Tibial nerve (tissue), 4 donors: ENCODE measurements at regions not wholly inside any gene's neighbourhood (a gene's known extent, or its start where the extent isn't known, plus 50 kb on each side); places are given as distances from the start of the nearest gene placed in this dataset.

ENCODE experiments used
- DNase-seq, 2 donors: peaks; one replicate each; pipeline ENCODE4 v3.0.0-alpha.2; 2019; ENCODE audit warnings: low spot score in 2 of 2
- H3K27ac ChIP-seq, 4 donors: fragments of 200-600 bp; sonication (generic) in 3 of 4; one replicate each; pipeline ENCODE4 v1.5.1; 2017 to 2019; ENCODE audit warnings: mild to moderate bottlenecking in 1 of 4
- H3K27me3 ChIP-seq, 2 donors: fragments of 200-600 bp; sonication (generic) in 1 of 2; one replicate each; pipeline versions ENCODE4 v1.5.1 to v1.6.0; 2017 to 2019
- H3K36me3 ChIP-seq, 3 donors: fragments of 200-600 bp; sonication (generic); one replicate each; pipeline ENCODE4 v1.5.1; 2018 to 2019
- H3K4me1 ChIP-seq, 4 donors: fragments of 200-600 bp; sonication (generic) in 3 of 4; one replicate each; pipeline ENCODE4 v1.5.1; 2017 to 2019
- H3K4me3 ChIP-seq, 4 donors: fragments of 200-600 bp; sonication (generic) in 3 of 4; one replicate each; pipeline ENCODE4 v1.5.1; 2017 to 2019; ENCODE audit warnings: mild to moderate bottlenecking in 1 of 4, moderate library complexity in 1 of 4
- H3K9me3 ChIP-seq, 4 donors: fragments of 200-600 bp; sonication (generic) in 3 of 4; one replicate each; pipeline ENCODE4 v1.5.1; 2017 to 2019
- CTCF ChIP-seq, 5 experiments: fragments of 200-600 bp in 3 of 5; fragments of 450-650 bp in 2 of 5; sonication (generic) in 3 of 5; IDR thresholded peaks; one replicate each; pipeline ENCODE4 v1.5.1; 2016 to 2019; ENCODE audit warnings: antibody characterized with exemption in 5 of 5, mild to moderate bottlenecking in 3 of 5, moderate library complexity in 2 of 5
- EP300 ChIP-seq, 2 donors: sonication (generic); formaldehyde crosslinking; IDR thresholded peaks; one replicate each; pipeline ENCODE4 v1.6.1; 2017; ENCODE audit warnings: antibody characterized with exemption in 2 of 2, mild to moderate bottlenecking in 1 of 2
- POLR2A ChIP-seq, 2 donors: fragments of 450-650 bp; IDR thresholded peaks; one replicate each; pipeline ENCODE4 v1.6.1; 2017; ENCODE audit warnings: antibody characterized with exemption in 2 of 2, mild to moderate bottlenecking in 2 of 2, moderate library complexity in 2 of 2
- WGBS, 2 donors: methylation state at CpG; one replicate each; pipeline ENCODE4 v1.1.5; 2018; 5-methylcytosine and 5-hydroxymethylcytosine counted together

- no peak for TF ChIP-seq CTCF (IDR thresholded peaks at IDR 0.05)
- TF ChIP-seq EP300 (IDR thresholded peaks at IDR 0.05) = no peak
- TF ChIP-seq POLR2A (IDR thresholded peaks at IDR 0.05) = no peak
- Histone ChIP-seq H3K27me3 (no peaks in the 10 kb centered on the region), H3K9me3 (no peaks in the 10 kb centered on the region), H3K4me3 (no peak overlapping the region), H3K4me1 (peaks cover 0 to 2% (median 0%) of the 10 kb centered on the region in 4 donors), H3K36me3 (no peaks in the 10 kb centered on the region), H3K27ac (no peak overlapping the region)
- 53 to 55% methylated on average over 4 of the region's 4 CpGs for WGBS, 2 donors
- no peak for DNase-seq
Observed at GRCh38 chr2:21328177-21328576, 204.4 kb downstream of the TDRD15 start.

DNA sequence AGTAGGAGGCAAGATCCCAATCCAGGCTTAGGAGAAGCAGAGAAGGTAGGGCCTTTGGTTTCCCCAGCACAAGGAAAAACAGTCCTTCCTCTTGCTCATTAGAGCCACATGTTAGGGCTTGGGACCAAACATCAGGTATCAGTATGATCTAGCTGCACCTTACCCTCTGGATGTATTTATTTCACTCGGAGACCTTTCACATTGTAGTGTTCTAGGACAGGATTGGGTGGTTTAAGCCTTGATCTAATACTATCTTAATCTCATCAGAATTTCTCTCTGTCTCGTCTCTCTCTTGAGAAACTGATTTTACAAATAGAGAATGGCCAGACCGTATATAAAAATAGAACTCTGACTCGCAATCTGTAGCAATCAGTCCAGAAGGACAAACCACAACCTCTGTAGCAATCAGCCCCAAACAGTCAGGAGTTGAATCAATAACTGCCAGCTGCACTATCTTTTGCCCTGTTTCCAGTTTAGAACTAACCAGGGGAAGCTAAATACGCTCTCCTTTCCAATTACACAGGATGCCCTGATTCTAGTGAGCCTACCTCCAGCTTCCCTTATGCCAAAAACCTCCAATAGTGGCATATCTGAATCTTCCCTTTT, 207.1 kb downstream of the TDRD15 start:
- no peak for DNase-seq
- Histone ChIP-seq H3K27ac (no peak overlapping the region), H3K4me3 (no peak overlapping the region), H3K36me3 (no peaks in the 10 kb centered on the region), H3K9me3 (peaks cover 0 to 2% (median 0%) of the 10 kb centered on the region in 4 donors), H3K4me1 (peaks cover 0 to 3% (median 0%) of the 10 kb centered on the region in 4 donors), H3K27me3 (no peaks in the 10 kb centered on the region)
- TF ChIP-seq POLR2A (IDR thresholded peaks at IDR 0.05) (no peak), CTCF (IDR thresholded peaks at IDR 0.05) (no peak), EP300 (IDR thresholded peaks at IDR 0.05) (no peak)
- 79 to 82% methylated on average over 5 of the region's 5 CpGs for WGBS, 2 donors

DNA sequence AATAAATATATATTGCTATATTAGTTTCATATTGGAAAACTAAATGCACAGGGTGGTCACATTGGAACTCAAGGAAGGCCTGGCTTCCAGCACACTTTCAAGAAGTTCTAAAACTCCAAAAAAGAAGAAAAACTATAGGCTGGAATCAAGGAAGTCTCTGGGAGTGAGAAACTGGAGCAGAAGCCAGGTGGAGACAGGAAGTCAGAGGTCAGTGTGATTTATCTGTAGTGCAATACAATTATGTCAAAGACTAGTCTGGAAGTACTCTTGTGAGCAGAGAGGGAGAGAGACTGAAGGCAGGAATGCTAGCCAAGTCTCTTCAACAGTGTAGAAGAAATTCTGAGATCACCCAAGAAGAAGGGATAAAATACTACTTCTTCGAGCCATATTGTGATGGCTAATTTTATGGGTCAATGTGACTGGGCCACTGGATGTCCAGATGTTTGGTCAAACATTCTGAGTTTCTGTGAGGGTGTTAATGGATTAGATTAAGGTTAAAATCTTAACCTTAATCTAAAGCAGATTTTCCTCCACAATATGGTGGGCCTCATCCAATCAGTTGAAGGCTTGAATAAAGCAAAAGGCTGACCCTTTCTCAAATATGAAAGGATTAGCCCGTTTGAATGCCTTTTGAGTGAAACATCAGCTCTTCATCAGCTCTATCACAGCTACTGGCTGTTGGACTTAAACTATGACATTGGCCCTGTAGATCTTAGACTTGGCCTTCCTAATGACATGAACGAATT, 208.0 kb downstream of the TDRD15 start:
- Histone ChIP-seq H3K4me3 (no peak overlapping the region), H3K4me1 (peaks cover 0 to 3% (median 0%) of the 10 kb centered on the region in 4 donors), H3K27ac (no peak overlapping the region), H3K9me3 (peaks cover 0 to 11% (median 0%) of the 10 kb centered on the region in 4 donors), H3K27me3 (no peaks in the 10 kb centered on the region), H3K36me3 (no peaks in the 10 kb centered on the region)
- TF ChIP-seq CTCF (IDR thresholded peaks at IDR 0.05) (no peak), EP300 (IDR thresholded peaks at IDR 0.05) (no peak), POLR2A (IDR thresholded peaks at IDR 0.05) (no peak)
- WGBS, 2 donors = 77 to 78% methylated on average over 3 of the region's 3 CpGs
- DNase-seq = no peak

DNA sequence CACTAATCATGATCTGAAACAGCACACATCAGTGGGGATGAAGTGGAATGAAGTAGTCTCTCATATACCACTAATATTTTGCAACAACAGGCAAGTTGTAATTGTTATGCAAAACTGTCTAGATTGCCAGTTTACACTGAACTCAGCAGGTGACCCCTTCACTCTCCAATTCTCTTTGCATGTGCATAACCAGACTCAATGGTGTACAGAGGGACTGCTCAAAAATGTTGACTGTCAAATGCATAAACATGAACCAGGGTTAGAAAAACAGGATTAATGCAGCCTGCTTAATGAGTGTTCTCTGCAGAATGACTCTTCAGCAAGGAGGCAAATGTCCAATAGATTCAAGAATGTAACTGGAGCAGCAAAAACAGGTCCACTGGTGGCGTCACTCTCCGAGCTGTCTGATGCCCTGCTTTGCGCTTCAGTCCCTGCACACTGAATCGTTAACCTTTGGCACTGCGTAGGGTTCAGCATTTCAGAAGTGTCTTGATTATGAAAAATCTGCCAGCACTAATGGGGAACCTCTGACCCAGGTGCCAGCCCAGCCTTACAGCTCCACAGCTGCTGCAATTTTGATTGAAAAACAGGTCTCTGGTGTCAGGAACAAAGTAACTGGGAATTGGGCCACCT, 209.3 kb downstream of the TDRD15 start:
- no peak for DNase-seq
- Histone ChIP-seq H3K27me3 (no peaks in the 10 kb centered on the region), H3K4me3 (no peak overlapping the region), H3K9me3 (peaks cover 0 to 18% (median 0%) of the 10 kb centered on the region in 4 donors), H3K36me3 (no peaks in the 10 kb centered on the region), H3K27ac (no peak overlapping the region), H3K4me1 (peaks cover 0 to 3% (median 0%) of the 10 kb centered on the region in 4 donors)
- WGBS, 2 donors = 64 to 65% methylated on average over 5 of the region's 5 CpGs
- no peak for TF ChIP-seq EP300 (IDR thresholded peaks at IDR 0.05)
- no peak for TF ChIP-seq CTCF (IDR thresholded peaks at IDR 0.05)
- TF ChIP-seq POLR2A (IDR thresholded peaks at IDR 0.05) = no peak

DNA sequence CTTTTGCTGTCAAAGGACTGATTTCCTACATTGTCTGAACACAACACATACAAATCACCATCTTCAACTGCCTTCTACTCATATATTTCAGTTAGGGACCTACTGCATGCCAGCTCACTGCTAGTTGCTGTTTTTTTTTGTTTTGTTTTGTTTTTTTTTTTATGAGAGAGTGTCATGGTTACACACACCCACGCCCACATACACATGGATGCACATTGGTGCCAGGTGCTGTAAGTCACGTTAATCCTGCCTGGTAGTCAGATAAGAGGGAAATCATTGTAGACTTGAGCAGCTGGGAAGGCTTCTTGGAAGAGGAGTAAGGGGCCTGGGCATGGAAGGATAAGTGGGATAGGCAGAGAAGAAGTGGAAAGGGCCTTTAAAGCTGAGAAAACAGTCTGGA, 209.9 kb downstream of the TDRD15 start:
- peaks cover 0 to 3% (median 0%) of the 10 kb centered on the region in 4 donors for H3K4me1 ChIP-seq
- H3K27ac ChIP-seq = no peak overlapping the region
- no peak overlapping the region for H3K4me3 ChIP-seq
- H3K27me3 ChIP-seq = no peaks in the 10 kb centered on the region
- peaks cover 0 to 18% (median 0%) of the 10 kb centered on the region in 4 donors for H3K9me3 ChIP-seq
- DNase-seq = no peak
- TF ChIP-seq EP300 (IDR thresholded peaks at IDR 0.05) (no peak), CTCF (IDR thresholded peaks at IDR 0.05) (no peak), POLR2A (IDR thresholded peaks at IDR 0.05) (no peak)
- 57 to 75% methylated on average over 2 of the region's 2 CpGs for WGBS, 2 donors
- no peaks in the 10 kb centered on the region for H3K36me3 ChIP-seq
